ENCODE measurements at regions not wholly inside any gene's neighbourhood (a gene's known extent, or its start where the extent isn't known, plus 50 kb on each side); places are given as distances from the start of the nearest gene placed in this dataset.

- Histone ChIP-seq H3K36me3 (ENCODE audit: control insufficient read depth in 3 of 3, insufficient read depth in 3 of 3, low read length in 3 of 3) (no peaks in the 10 kb centered on the region), H3K27ac (ENCODE audit: low read depth, low read length) (no peak overlapping the region), H3K4me1 (ENCODE audit: control insufficient read depth in 3 of 3, insufficient read depth in 3 of 3, low read length in 3 of 3) (no peaks in the 10 kb centered on the region), H3K9ac (ENCODE audit: low read depth in 1 of 3, low read length in 3 of 3) (no peak overlapping the region), H3K27me3 (ENCODE audit: control insufficient read depth in 3 of 3, insufficient read depth in 3 of 3, low read length in 3 of 3) (peaks cover 0 to 3% (median 0%) of the 10 kb centered on the region in 3 donors), H3K9me3 (ENCODE audit: control insufficient read depth in 3 of 3, low read length in 3 of 3) (no peaks in the 10 kb centered on the region), H3K4me3 (ENCODE audit: low read length in 3 of 3) (no peak overlapping the region)
These were observed 272.0 kb downstream of the UQCRFS1 start for GRCh38 chr19:28940751-28941500.

- H3K36me3 ChIP-seq (ENCODE audit: control insufficient read depth in 3 of 3, insufficient read depth in 3 of 3, low read length in 3 of 3), result no peaks in the 10 kb centered on the region
- H3K27me3 ChIP-seq (ENCODE audit: control insufficient read depth in 3 of 3, insufficient read depth in 3 of 3, low read length in 3 of 3), result peaks cover 0 to 3% (median 0%) of the 10 kb centered on the region in 3 donors
- no peaks in the 10 kb centered on the region for H3K9me3 ChIP-seq (ENCODE audit: control insufficient read depth in 3 of 3, low read length in 3 of 3)
- no peaks in the 10 kb centered on the region for H3K4me1 ChIP-seq (ENCODE audit: control insufficient read depth in 3 of 3, insufficient read depth in 3 of 3, low read length in 3 of 3)
- no peak overlapping the region for H3K9ac ChIP-seq (ENCODE audit: low read depth in 1 of 3, low read length in 3 of 3)
- no peak overlapping the region for H3K27ac ChIP-seq (ENCODE audit: low read depth, low read length)
- H3K4me3 ChIP-seq (ENCODE audit: low read length in 3 of 3), result no peak overlapping the region
These were observed 273.7 kb downstream of the UQCRFS1 start for GRCh38 chr19:28939236-28939635.

GRCh38 chr19:28936001-28936400 lies 276.9 kb downstream of the UQCRFS1 start:
- Histone ChIP-seq H3K9me3 (ENCODE audit: control insufficient read depth in 3 of 3, low read length in 3 of 3) (no peaks in the 10 kb centered on the region), H3K27me3 (ENCODE audit: control insufficient read depth in 3 of 3, insufficient read depth in 3 of 3, low read length in 3 of 3) (peaks cover 0 to 8% (median 0%) of the 10 kb centered on the region in 3 donors), H3K27ac (ENCODE audit: low read depth, low read length) (no peak overlapping the region), H3K9ac (ENCODE audit: low read depth in 1 of 3, low read length in 3 of 3) (no peak overlapping the region), H3K4me3 (ENCODE audit: low read length in 3 of 3) (no peak overlapping the region), H3K36me3 (ENCODE audit: control insufficient read depth in 3 of 3, insufficient read depth in 3 of 3, low read length in 3 of 3) (no peaks in the 10 kb centered on the region), H3K4me1 (ENCODE audit: control insufficient read depth in 3 of 3, insufficient read depth in 3 of 3, low read length in 3 of 3) (no peaks in the 10 kb centered on the region)

- Histone ChIP-seq H3K27me3 (ENCODE audit: control insufficient read depth in 3 of 3, insufficient read depth in 3 of 3, low read length in 3 of 3) (peaks cover 0 to 8% (median 0%) of the 10 kb centered on the region in 3 donors), H3K36me3 (ENCODE audit: control insufficient read depth in 3 of 3, insufficient read depth in 3 of 3, low read length in 3 of 3) (no peaks in the 10 kb centered on the region), H3K9me3 (ENCODE audit: control insufficient read depth in 3 of 3, low read length in 3 of 3) (no peaks in the 10 kb centered on the region), H3K4me1 (ENCODE audit: control insufficient read depth in 3 of 3, insufficient read depth in 3 of 3, low read length in 3 of 3) (no peaks in the 10 kb centered on the region), H3K9ac (ENCODE audit: low read depth in 1 of 3, low read length in 3 of 3) (no peak overlapping the region), H3K4me3 (ENCODE audit: low read length in 3 of 3) (no peak overlapping the region), H3K27ac (ENCODE audit: low read depth, low read length) (no peak overlapping the region)
These were observed 278.3 kb downstream of the UQCRFS1 start for GRCh38 chr19:28934631-28935030.

- Histone ChIP-seq H3K9me3 (ENCODE audit: control insufficient read depth in 3 of 3, low read length in 3 of 3) (no peaks in the 10 kb centered on the region), H3K36me3 (ENCODE audit: control insufficient read depth in 3 of 3, insufficient read depth in 3 of 3, low read length in 3 of 3) (no peaks in the 10 kb centered on the region), H3K27ac (ENCODE audit: low read depth, low read length) (no peak overlapping the region), H3K27me3 (ENCODE audit: control insufficient read depth in 3 of 3, insufficient read depth in 3 of 3, low read length in 3 of 3) (peaks cover 0 to 8% (median 0%) of the 10 kb centered on the region in 3 donors), H3K4me3 (ENCODE audit: low read length in 3 of 3) (no peak overlapping the region), H3K9ac (ENCODE audit: low read depth in 1 of 3, low read length in 3 of 3) (no peak overlapping the region), H3K4me1 (ENCODE audit: control insufficient read depth in 3 of 3, insufficient read depth in 3 of 3, low read length in 3 of 3) (no peaks in the 10 kb centered on the region)
These were observed 279.9 kb downstream of the UQCRFS1 start for GRCh38 chr19:28933039-28933438.

GRCh38 chr19:28932446-28932845 lies 280.5 kb downstream of the UQCRFS1 start:
- peaks cover 0 to 8% (median 0%) of the 10 kb centered on the region in 3 donors for H3K27me3 ChIP-seq (ENCODE audit: control insufficient read depth in 3 of 3, insufficient read depth in 3 of 3, low read length in 3 of 3)
- no peaks in the 10 kb centered on the region for H3K36me3 ChIP-seq (ENCODE audit: control insufficient read depth in 3 of 3, insufficient read depth in 3 of 3, low read length in 3 of 3)
- no peak overlapping the region for H3K4me3 ChIP-seq (ENCODE audit: low read length in 3 of 3)
- no peak overlapping the region for H3K27ac ChIP-seq (ENCODE audit: low read depth, low read length)
- no peaks in the 10 kb centered on the region for H3K9me3 ChIP-seq (ENCODE audit: control insufficient read depth in 3 of 3, low read length in 3 of 3)
- no peak overlapping the region for H3K9ac ChIP-seq (ENCODE audit: low read depth in 1 of 3, low read length in 3 of 3)
- no peaks in the 10 kb centered on the region for H3K4me1 ChIP-seq (ENCODE audit: control insufficient read depth in 3 of 3, insufficient read depth in 3 of 3, low read length in 3 of 3)

- Histone ChIP-seq H3K4me1 (ENCODE audit: control insufficient read depth in 3 of 3, insufficient read depth in 3 of 3, low read length in 3 of 3) (no peaks in the 10 kb centered on the region), H3K27ac (ENCODE audit: low read depth, low read length) (no peak overlapping the region), H3K4me3 (ENCODE audit: low read length in 3 of 3) (no peak overlapping the region), H3K9ac (ENCODE audit: low read depth in 1 of 3, low read length in 3 of 3) (no peak overlapping the region), H3K27me3 (ENCODE audit: control insufficient read depth in 3 of 3, insufficient read depth in 3 of 3, low read length in 3 of 3) (peaks cover 0 to 8% (median 0%) of the 10 kb centered on the region in 3 donors), H3K9me3 (ENCODE audit: control insufficient read depth in 3 of 3, low read length in 3 of 3) (no peaks in the 10 kb centered on the region), H3K36me3 (ENCODE audit: control insufficient read depth in 3 of 3, insufficient read depth in 3 of 3, low read length in 3 of 3) (no peaks in the 10 kb centered on the region)
These were observed 283.9 kb downstream of the UQCRFS1 start for GRCh38 chr19:28929006-28929405.

- no peaks in the 10 kb centered on the region for H3K4me1 ChIP-seq (ENCODE audit: control insufficient read depth in 3 of 3, insufficient read depth in 3 of 3, low read length in 3 of 3)
- H3K27me3 ChIP-seq (ENCODE audit: control insufficient read depth in 3 of 3, insufficient read depth in 3 of 3, low read length in 3 of 3), result no peaks in the 10 kb centered on the region
- no peaks in the 10 kb centered on the region for H3K9me3 ChIP-seq (ENCODE audit: control insufficient read depth in 3 of 3, low read length in 3 of 3)
- H3K4me3 ChIP-seq (ENCODE audit: low read length in 3 of 3), result no peak overlapping the region
- no peak overlapping the region for H3K27ac ChIP-seq (ENCODE audit: low read depth, low read length)
- no peaks in the 10 kb centered on the region for H3K36me3 ChIP-seq (ENCODE audit: control insufficient read depth in 3 of 3, insufficient read depth in 3 of 3, low read length in 3 of 3)
- no peak overlapping the region for H3K9ac ChIP-seq (ENCODE audit: low read depth in 1 of 3, low read length in 3 of 3)
These were observed 285.5 kb downstream of the UQCRFS1 start for GRCh38 chr19:28927456-28927855.

- Histone ChIP-seq H3K27ac (ENCODE audit: low read depth, low read length) (no peak overlapping the region), H3K27me3 (ENCODE audit: control insufficient read depth in 3 of 3, insufficient read depth in 3 of 3, low read length in 3 of 3) (peaks cover 0 to 12% (median 11%) of the 10 kb centered on the region in 3 donors), H3K9ac (ENCODE audit: low read depth in 1 of 3, low read length in 3 of 3) (no peak overlapping the region), H3K9me3 (ENCODE audit: control insufficient read depth in 3 of 3, low read length in 3 of 3) (no peaks in the 10 kb centered on the region), H3K4me1 (ENCODE audit: control insufficient read depth in 3 of 3, insufficient read depth in 3 of 3, low read length in 3 of 3) (no peaks in the 10 kb centered on the region), H3K4me3 (ENCODE audit: low read length in 3 of 3) (no peak overlapping the region), H3K36me3 (ENCODE audit: control insufficient read depth in 3 of 3, insufficient read depth in 3 of 3, low read length in 3 of 3) (no peaks in the 10 kb centered on the region)
These were observed 292.5 kb downstream of the UQCRFS1 start for GRCh38 chr19:28920269-28921066.

- no peak overlapping the region for H3K4me3 ChIP-seq (ENCODE audit: low read length in 3 of 3)
- no peak overlapping the region for H3K9ac ChIP-seq (ENCODE audit: low read depth in 1 of 3, low read length in 3 of 3)
- peaks cover 0 to 18% (median 13%) of the 10 kb centered on the region in 3 donors for H3K27me3 ChIP-seq (ENCODE audit: control insufficient read depth in 3 of 3, insufficient read depth in 3 of 3, low read length in 3 of 3)
These were observed 295.3 kb downstream of the UQCRFS1 start for GRCh38 chr19:28917621-28918020.

More at GRCh38 chr19:28917621-28918020, 295.3 kb downstream of the UQCRFS1 start:
- H3K36me3 ChIP-seq (ENCODE audit: control insufficient read depth in 3 of 3, insufficient read depth in 3 of 3, low read length in 3 of 3), result no peaks in the 10 kb centered on the region
- H3K4me1 ChIP-seq (ENCODE audit: control insufficient read depth in 3 of 3, insufficient read depth in 3 of 3, low read length in 3 of 3), result no peaks in the 10 kb centered on the region
- H3K9me3 ChIP-seq (ENCODE audit: control insufficient read depth in 3 of 3, low read length in 3 of 3), result no peaks in the 10 kb centered on the region
- H3K27ac ChIP-seq (ENCODE audit: low read depth, low read length), result no peak overlapping the region
